ENCODE measurements at regions not wholly inside any gene's neighbourhood (a gene's known extent, or its start where the extent isn't known, plus 50 kb on each side); places are given as distances from the start of the nearest gene placed in this dataset.

DNA sequence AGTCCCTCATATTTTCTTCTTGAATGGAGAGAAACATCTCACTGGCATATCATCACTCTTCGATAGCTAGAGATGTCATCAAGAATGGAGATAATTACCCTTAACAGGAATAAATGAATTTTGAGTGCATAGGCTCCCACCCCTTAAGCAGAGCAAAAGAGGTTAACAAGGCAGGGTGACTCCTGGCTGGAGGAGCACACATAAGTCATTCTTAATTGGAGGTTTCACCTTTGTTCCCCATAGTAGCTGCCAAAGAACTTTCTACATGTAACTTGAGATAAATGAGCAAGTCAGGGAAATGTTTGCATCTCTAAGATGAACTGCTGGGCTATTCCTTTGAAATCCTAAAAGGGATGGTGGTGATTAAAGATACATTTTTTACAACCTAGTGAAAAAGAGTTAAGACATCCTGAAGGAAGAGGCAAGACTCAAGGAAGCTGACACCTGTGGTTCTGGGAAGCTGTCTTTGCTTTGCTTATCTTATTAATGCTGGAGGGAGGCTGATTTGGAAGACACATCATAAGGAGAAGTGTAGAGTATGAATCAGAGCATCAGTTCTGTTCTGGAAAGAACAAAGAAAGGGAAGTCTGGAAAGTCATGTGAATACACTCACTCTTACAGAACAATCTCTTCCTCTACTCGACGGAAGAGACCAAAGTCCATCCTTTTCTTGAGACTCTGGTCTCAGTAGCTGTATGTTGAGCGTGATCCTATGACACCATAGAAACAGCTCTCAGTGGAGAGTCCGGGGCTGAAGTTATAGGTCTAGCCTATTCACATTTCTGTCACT is 326.3 kb downstream of the OSTF1 start (continued):
- TF ChIP-seq, protein P1, sequence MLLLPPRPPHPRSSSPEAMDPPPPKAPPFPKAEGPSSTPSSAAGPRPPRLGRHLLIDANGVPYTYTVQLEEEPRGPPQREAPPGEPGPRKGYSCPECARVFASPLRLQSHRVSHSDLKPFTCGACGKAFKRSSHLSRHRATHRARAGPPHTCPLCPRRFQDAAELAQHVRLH (tag by site-specific recombination; IDR thresholded peaks at IDR 0.05): no peak
- no peak for TF ChIP-seq ZNF155 (tag by site-specific recombination; IDR thresholded peaks at IDR 0.05)
- no peak for TF ChIP-seq ZNF558 (tag by site-specific recombination; IDR thresholded peaks at IDR 0.05)
- peak; percentile 32; the same call in 1 of the 2 replicates for TF ChIP-seq TRIM28 (IDR thresholded peaks at IDR 0.05; ENCODE audit: borderline replicate concordance, low read length)
- peak; percentile 51; the same call in 1 of the 2 replicates for TF ChIP-seq ZNF843 (tag by site-specific recombination; IDR thresholded peaks at IDR 0.05)

- ChIA-PET POLR2A (no interaction called here), CTCF (no interaction called here)
- H3K27ac ChIP-seq (ENCODE audit: extremely low read depth, low read depth, low read length): no peak overlapping the region
- no peaks in the 10 kb centered on the region for H3K36me3 ChIP-seq (ENCODE audit: control insufficient read depth in 2 of 2, insufficient read depth in 1 of 2, low read length in 2 of 2)
- TF ChIP-seq ZFHX2 (tag by site-specific recombination; conservative IDR thresholded peaks at IDR 0.05) (peak; percentile 79), ZNF146 (tag by site-specific recombination; IDR thresholded peaks at IDR 0.05) (no peak), EGR2 (tag by site-specific recombination; IDR thresholded peaks at IDR 0.05; ENCODE audit: low read depth) (peak; percentile 85)
- no peak overlapping the region for H3K4me3 ChIP-seq (ENCODE audit: low read depth, low read length)
- no peaks in the 10 kb centered on the region for H3K9me3 ChIP-seq (ENCODE audit: control insufficient read depth, insufficient read depth, low read depth, low read length)
- no peaks in the 10 kb centered on the region for H3K4me1 ChIP-seq (ENCODE audit: control insufficient read depth, insufficient read depth, low read length)
Measured at GRCh38 chr9:75417471-75417870, 329.2 kb downstream of the OSTF1 start.

GRCh38 chr9:75418518-75418917 is 330.2 kb downstream of the OSTF1 start:
- no peak for TF ChIP-seq ZBTB1 (tag by site-specific recombination; IDR thresholded peaks at IDR 0.05)
- no peak for TF ChIP-seq PBX3 (CRISPR knock-in tag; IDR thresholded peaks at IDR 0.05)
- TF ChIP-seq ZNF660 (tag by site-specific recombination; IDR thresholded peaks at IDR 0.05): no peak
- TF ChIP-seq KLF8 (tag by site-specific recombination; IDR thresholded peaks at IDR 0.05): no peak
- no peak for TF ChIP-seq ZNF529 (tag by site-specific recombination; IDR thresholded peaks at IDR 0.05; ENCODE audit: insufficient replicate concordance)
- TF ChIP-seq ZNF24 (tag by site-specific recombination; IDR thresholded peaks at IDR 0.05): no peak
- TF ChIP-seq ZNF404 (tag by site-specific recombination; IDR thresholded peaks at IDR 0.05): no peak
- TF ChIP-seq, protein P1 (tag by site-specific recombination; IDR thresholded peaks at IDR 0.05): no peak
- no peak for TF ChIP-seq ZNF335 (tag by site-specific recombination; conservative IDR thresholded peaks at IDR 0.05)
- no peaks in the 10 kb centered on the region for H3K4me1 ChIP-seq (ENCODE audit: control insufficient read depth, insufficient read depth, low read length)
- POLR2A ChIA-PET: no interaction called here
- no peaks in the 10 kb centered on the region for H3K36me3 ChIP-seq (ENCODE audit: control insufficient read depth in 2 of 2, insufficient read depth in 1 of 2, low read length in 2 of 2)
- no peak overlapping the region for H3K27ac ChIP-seq (ENCODE audit: extremely low read depth, low read depth, low read length)
- no peaks in the 10 kb centered on the region for H3K9me3 ChIP-seq (ENCODE audit: control insufficient read depth, insufficient read depth, low read depth, low read length)
- CTCF ChIA-PET: no interaction called here
- no peak overlapping the region for H3K4me3 ChIP-seq (ENCODE audit: low read depth, low read length)

DNA sequence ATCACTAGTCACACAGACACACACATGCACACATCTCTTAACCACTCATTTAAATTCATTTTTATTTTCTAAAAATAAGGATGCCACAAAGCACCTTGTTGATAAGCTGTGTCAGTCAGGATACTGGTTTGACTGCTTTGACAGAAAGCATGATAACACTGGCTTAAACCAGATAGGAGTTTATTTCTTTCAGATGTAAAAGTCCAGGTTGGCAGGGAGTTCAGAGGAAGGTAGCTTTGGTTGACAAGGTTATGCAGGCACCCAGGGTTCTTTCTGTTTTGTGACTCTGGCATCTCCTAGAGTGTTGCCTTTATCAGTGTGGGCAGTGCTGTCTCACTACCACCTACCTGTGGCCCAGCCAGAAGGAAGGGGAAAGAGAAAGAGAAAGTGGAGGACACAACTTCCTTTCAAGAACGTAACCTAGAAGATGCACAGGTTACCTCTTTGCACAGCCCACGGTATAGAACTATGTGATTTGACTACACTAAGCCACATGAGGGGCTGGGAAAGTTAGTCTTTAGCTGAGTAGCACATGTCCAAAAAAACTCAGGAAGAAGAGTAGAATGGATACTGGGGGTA is 334.7 kb downstream of the OSTF1 start:
- TF ChIP-seq ZNF830 (tag by site-specific recombination; IDR thresholded peaks at IDR 0.05; ENCODE audit: low read depth) (no peak), ZNF2 (tag by site-specific recombination; IDR thresholded peaks at IDR 0.05) (no peak), KLF17 (tag by site-specific recombination; IDR thresholded peaks at IDR 0.05) (no peak)
- no peak overlapping the region for H3K27ac ChIP-seq (ENCODE audit: extremely low read depth, low read depth, low read length)
- H3K4me1 ChIP-seq (ENCODE audit: control insufficient read depth, insufficient read depth, low read length): no peaks in the 10 kb centered on the region
- POLR2A ChIA-PET: no interaction called here
- H3K36me3 ChIP-seq (ENCODE audit: control insufficient read depth in 2 of 2, insufficient read depth in 1 of 2, low read length in 2 of 2): no peaks in the 10 kb centered on the region
- H3K9me3 ChIP-seq (ENCODE audit: control insufficient read depth, insufficient read depth, low read depth, low read length): no peaks in the 10 kb centered on the region
- CTCF ChIA-PET: no interaction called here
- no peak overlapping the region for H3K4me3 ChIP-seq (ENCODE audit: low read depth, low read length)

All from HEK293 (cell line).